DMS153 (cell line): ENCODE measurements at regions not wholly inside any gene's neighbourhood (a gene's known extent, or its start where the extent isn't known, plus 50 kb on each side); places are given as distances from the start of the nearest gene placed in this dataset.
"Not testable (repeated sequence)": the region's sequence is repeated elsewhere in the genome, so short reads cannot be mapped to it uniquely, and the experiment has no call there.

Source experiments
- DNase-seq: peaks from one replicate; lab custom pipeline; 2025; lab: John Stamatoyannopoulos, UW

GRCh38 chr10:125236091-125236490 lies 75.7 kb upstream of the CTBP2 start:
- DNase-seq: no peak

DNA sequence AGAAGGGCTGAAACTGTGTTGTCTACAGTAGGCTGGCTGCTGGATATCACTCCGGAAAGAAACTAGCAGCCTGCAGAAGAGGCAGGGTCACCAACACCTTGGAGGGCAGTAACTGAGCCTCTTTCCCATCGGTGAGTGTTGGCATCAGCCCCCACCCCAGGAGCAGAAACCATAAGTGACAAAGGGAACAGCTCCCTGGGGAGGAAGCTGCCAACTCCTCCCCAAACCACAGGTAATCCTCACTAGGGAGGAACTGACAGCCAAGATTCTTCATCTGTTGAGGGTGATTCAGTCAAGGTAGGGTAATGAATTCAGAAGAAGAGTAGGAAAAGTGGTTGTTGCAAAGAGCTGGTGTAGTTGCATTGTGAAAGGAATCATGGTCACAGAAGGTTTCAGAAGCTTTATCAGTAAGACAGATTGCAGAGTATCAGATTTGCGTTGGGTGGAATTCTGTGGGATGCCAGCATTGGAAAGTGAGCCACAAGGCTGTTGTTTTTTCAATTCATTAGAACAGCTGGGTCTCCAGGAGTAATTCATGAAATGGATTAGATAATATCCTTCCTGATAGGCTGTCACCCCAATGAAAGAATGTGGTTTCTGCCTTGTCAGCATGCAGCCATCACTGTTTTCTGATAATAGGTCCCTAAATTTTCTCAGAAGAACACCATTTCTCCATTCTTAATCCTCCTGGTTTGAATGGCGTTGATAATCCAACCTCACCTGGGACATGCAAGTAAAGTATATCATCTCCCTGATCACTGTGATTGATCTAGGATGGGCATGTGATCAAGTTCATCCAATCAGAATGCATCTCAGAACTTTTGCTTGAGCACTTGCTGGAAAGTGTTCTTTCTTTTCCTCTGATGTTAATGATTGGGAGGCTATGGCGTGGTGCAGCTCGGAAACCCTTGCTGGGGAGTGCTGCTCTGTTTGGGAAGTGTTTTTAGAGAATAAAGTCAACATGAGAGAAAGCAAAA lies 75.0 kb upstream of the CTBP2 start:
- no peak for DNase-seq

- DNase-seq: not testable (repeated sequence)
These were observed 74.2 kb upstream of the CTBP2 start for GRCh38 chr10:125234576-125234975.

- DNase-seq: no peak
These were observed 73.4 kb upstream of the CTBP2 start for GRCh38 chr10:125233726-125234125.

DNA sequence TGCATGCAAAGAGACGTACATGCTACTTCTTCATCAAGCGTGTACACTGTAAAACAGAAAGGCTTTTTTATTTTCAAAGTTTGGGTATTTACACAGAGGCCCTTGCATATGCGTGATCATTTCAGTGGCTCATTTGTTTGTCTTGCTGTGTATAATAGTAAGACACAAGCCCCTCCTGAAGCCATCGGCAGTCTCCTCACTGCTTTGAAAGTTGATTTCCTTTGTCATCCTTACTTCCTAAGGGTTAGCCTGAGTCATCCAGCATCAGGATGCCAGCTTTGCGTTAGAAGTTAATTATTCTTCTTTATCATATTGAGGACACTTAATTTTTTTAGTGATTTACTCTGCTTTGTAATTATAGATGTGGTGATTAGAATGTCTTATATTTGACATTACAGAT lies 72.5 kb upstream of the CTBP2 start:
- DNase-seq: no peak

DNA sequence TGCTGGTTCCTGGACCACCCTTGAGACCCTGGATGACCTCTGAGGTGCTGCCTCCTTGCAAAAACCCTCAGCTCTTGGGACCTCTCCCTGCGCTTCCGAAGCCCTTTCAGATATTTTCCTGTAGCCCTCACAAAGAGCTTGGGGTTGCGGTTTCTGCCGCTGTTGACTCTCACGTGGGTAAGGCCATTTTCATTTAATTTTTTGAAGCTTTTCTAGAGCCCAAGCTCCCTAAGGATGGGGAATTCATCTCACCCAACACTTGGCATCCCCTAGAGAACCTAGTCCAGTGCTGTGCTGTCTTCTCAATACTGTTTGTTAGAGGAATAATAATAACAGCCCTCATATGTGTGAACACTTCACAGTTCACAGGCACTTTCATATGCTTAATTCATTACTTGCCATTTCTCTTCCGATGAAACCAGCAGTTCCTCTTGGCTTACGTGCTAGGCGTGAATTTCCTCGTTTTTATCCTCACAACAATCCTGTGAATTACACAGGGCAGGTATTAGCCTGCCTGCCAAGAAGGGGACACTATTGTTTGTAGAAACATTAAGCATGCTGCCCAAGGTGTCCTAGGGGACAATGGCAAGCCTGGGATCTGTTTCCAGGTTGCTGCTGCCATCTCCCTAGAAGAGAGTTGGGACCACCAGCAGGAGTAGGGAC lies 71.6 kb upstream of the CTBP2 start:
- no peak for DNase-seq

DNA sequence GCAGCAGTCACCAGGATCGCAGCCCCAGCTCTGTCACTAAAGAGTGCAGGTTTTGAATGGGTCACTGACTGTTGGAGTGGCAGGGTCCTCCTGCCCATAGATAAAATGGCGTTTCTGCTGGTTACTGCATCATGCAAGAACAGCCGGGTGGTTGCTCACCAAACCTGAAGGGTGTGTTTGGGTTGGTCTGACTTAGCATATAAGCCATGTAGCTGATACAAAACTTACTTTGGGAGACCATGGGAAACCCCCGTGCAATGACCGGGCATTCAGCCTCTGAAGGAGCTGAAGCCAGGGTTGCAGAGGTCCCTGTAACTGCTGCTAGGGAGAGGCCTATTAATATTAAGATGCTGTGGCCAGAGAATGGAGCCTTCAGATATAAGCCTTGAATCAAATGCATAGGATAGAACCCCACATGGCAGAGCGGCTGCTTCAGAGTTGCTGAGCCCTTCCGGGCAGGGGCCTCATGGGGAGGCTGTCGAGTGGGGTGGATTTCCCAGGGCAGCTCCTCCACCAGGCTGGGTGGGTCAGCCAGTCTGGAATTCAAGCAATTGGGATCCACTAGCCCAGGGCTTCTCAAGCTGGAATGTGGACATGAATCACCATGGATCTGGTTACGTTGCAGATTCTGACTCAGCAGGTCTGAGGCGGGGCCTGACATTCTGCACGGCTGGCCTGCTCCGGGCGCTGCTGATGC lies 70.9 kb upstream of the CTBP2 start:
- DNase-seq: no peak

- no peak for DNase-seq
These were observed 69.9 kb upstream of the CTBP2 start for GRCh38 chr10:125230251-125230650.

- DNase-seq: not testable (repeated sequence)
These were observed 68.0 kb upstream of the CTBP2 start for GRCh38 chr10:125228245-125228940.

GRCh38 chr10:125227546-125227945 lies 67.2 kb upstream of the CTBP2 start:
- no peak for DNase-seq

- DNase-seq: no peak
These were observed 66.5 kb upstream of the CTBP2 start for GRCh38 chr10:125226823-125227222.

- no peak for DNase-seq
These were observed 65.6 kb upstream of the CTBP2 start for GRCh38 chr10:125226005-125226404.

GRCh38 chr10:125225051-125225450 lies 64.7 kb upstream of the CTBP2 start:
- no peak for DNase-seq

- DNase-seq: no peak
These were observed 62.3 kb upstream of the CTBP2 start for GRCh38 chr10:125222515-125223308.

GRCh38 chr10:125221716-125222115 lies 61.4 kb upstream of the CTBP2 start:
- no peak for DNase-seq

- DNase-seq: no peak
These were observed 59.4 kb upstream of the CTBP2 start for GRCh38 chr10:125219776-125220175.

GRCh38 chr10:125218967-125219366 lies 58.6 kb upstream of the CTBP2 start:
- no peak for DNase-seq

DNA sequence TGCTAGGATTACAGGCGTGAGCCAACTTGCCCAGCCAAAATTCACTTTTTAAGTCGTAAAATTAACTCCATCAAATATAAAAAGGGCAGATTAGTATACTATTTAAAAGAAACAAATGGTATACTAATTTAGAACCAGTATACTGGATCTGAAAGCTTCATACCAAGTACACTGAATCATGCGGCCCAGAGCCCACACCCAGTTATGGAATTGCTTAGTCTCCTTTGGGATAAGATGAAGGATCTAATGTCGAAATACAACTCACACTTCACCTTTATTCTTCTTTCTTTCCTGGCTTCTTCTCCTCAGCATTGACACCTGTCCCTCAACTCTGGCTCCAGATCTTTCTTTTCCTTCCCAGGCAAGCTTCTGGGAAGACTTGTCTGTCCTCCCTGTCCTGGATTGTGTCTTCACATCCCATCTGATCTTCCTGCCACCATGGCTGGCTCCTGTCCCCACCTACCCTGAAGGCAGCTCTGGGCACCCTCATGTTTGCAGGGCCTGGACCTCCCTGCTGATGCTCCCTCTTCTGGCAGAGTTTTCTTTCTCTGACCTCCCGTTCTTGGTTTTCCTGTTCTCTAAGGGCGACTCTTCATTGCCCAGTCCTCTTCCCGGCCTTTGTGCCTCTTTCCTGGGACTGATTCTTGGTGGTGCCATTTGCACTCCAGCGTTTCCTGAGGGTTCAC lies 57.8 kb upstream of the CTBP2 start:
- DNase-seq: no peak

DNA sequence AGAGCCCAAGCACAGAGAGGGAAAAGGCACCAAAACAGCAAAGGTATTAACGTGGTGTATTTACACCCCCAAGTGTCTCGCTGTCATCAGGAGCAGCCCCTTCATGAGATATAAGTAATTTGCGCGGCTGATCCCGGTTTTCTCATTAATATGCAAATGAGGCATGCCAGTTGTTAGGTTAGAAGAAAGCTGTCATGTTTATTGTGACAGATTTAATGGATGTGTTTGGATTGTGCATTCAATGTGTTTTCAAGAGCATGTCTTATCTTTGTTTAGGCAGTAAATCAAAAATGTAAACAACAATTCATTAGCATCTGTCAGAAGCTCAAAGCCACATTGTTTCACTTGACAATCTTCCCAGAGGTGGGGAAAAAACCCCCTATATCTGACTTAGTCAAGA lies 56.5 kb upstream of the CTBP2 start:
- DNase-seq: no peak

DNA sequence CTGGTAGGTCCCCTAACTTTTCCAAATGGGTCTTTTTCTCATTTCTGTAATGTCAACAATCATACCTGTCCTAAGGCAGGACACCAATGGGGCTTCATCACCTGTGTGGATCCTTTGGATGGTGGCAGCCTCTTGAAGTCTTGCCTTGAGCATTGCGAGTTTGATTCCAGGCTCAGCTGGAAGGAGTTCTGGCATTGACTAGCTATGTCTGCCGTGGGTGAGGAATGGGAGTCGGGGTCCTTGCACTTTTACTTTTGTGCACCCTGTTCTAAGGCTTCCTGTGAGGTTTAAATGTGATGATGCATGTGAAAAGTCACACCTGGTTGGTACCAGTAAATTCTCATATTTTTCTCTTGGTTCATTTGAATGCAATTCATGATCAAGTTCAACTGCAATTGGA lies 55.9 kb upstream of the CTBP2 start:
- no peak for DNase-seq

GRCh38 chr10:125214283-125214570 lies 53.9 kb upstream of the CTBP2 start:
- no peak for DNase-seq
